NCI-H1048 (cell line): ENCODE measurements at regions not wholly inside any gene's neighbourhood (a gene's known extent, or its start where the extent isn't known, plus 50 kb on each side); places are given as distances from the start of the nearest gene placed in this dataset.
A peak's percentile ranks its signal among the peaks of the same experiment; 100 is the strongest.

ENCODE experiments used
- DNase-seq: peaks from one replicate; lab custom pipeline; 2025; lab: John Stamatoyannopoulos, UW

GRCh38 chr12:81957631-81958030 lies 198.5 kb upstream of the PPFIA2 start:
- DNase-seq = no peak

DNA sequence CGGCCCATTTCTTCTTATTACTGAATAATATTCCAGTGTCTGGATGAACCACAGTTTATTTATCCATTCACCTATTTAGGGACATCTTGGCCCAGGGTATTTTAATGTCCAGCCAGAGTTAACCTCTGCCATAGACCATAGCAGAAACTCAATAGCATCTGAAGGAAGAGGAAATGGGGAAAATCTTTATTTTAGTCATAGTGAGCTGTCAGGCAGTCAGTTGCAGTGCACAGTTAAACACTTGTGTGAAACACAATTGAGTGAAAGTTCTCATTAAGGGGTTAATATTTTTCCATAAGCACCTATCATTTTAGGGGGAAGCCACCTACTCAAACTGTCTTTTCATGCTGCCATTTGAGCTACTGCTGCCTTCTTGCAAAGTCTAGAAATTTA lies 197.3 kb upstream of the PPFIA2 start:
- DNase-seq = no peak

DNA sequence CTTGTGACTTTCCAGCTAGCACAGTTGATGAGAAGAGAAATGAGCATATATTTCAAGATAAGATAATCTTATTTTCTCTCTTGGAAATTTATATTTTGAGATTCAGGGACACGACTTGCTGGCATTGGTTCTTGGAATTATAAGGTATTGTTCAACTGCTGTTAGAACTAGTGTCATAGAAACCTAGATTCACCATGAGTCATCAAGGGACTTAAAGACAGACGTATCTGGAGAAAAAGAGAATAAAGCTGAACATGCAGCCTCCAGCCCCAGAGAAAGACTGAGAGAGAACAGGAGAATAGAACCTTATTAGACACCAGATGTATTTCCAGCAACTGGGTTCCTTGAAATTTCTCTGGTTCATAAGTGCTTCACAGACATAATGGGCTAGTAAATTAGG lies 194.4 kb upstream of the PPFIA2 start:
- DNase-seq = no peak

GRCh38 chr12:81950871-81951270 lies 191.7 kb upstream of the PPFIA2 start:
- DNase-seq = no peak

GRCh38 chr12:81949841-81950308 lies 190.7 kb upstream of the PPFIA2 start:
- no peak for DNase-seq

DNA sequence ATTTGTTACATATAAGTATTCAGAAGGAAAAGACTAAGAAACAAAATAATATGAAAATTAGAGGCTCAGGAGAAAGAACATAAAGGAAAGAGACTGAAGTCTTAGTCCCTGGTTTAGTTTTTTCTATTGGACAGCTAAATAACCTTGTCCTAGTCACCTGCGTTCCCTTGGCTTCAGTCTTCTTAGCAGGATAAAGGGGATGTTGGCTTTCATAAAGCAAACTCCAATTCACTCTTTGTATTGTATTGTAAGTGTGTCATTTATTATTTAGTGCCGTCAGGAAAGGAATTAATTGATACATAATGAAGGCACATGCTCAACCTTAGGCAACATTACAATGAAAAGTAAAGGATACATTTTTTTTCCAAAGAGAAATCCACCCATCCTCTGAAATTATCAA lies 190.3 kb upstream of the PPFIA2 start:
- no peak for DNase-seq

DNA sequence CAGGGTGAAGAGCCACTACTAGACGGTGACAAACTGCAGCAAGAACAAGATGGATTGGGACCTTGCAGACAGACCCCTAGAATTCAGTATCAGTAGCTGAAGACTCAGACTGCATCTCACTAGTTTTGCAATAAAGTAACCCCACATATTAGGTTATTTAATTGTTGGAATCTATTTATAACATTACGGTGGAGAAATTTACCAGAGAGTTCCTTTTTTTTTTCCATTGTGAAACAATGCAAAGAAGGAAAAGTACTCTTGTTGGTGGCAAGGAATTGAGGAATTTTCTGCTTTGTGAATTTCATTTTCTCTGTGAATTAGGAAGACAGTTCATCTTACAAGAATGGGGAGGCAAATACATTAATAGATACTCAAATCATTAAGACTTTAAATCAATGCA lies 185.7 kb upstream of the PPFIA2 start:
- DNase-seq = no peak

DNA sequence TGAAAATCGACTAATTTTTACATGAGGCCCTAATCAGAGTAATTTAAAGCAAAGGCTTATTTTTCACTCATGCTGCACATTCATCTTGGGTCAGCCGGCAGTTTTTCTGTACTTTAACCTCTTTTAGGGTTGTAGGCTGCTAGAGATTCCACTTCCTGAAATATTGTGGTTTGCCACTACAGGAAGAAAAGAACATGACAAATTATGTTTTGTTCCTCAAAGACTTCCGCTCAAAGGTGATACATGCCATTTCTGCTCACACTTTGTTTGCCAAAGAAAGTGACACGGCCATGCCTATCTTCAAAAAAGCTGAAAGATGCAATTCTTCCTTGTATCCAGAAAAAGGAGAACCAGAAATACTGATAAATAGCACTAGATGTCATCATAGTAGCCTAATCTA lies 183.4 kb upstream of the PPFIA2 start:
- DNase-seq = no peak

- DNase-seq = no peak
Measured at GRCh38 chr12:81930037-81930436, 170.9 kb upstream of the PPFIA2 start.

GRCh38 chr12:81896771-81897170 lies 137.6 kb upstream of the PPFIA2 start:
- DNase-seq = no peak

DNA sequence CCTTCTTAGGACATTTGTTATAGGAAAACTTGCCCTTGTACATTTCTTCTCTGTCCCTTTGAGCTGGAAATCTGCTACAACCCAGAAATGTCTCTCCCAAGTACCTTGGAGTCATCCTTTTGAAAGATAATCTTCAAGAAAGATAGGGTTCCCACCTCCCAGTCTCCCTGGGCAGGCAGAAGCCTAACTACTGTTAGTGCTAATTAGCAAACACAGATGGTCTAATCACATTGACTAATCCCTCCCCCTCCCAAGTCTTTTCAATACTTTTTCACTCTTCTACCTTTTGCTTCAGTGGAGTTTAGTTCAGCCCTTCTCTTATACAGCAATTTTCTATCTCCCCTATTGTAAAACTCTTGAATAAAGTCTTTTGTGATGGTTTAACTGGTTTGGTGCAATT lies 129.8 kb upstream of the PPFIA2 start:
- no peak for DNase-seq

GRCh38 chr12:81888106-81888740 lies 129.1 kb upstream of the PPFIA2 start:
- no peak for DNase-seq

DNA sequence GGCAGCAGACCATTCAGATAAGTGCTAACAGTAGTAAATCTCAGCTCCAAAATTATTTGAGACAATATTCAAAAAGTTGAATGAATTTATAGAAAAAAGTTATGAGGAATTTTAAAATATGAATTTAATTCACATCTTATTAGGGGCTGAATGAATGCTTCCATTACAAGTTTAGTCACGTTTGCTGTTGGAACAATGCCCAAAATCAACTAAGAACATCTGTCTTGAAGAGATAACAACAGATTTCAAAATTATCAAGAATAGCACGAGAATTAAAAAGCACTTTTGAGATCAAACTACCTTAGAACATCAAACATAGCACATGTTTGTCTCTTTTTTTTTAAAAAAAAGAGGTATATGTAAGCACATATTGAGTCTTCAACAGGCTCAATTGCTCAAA lies 115.4 kb upstream of the PPFIA2 start:
- DNase-seq = no peak

DNA sequence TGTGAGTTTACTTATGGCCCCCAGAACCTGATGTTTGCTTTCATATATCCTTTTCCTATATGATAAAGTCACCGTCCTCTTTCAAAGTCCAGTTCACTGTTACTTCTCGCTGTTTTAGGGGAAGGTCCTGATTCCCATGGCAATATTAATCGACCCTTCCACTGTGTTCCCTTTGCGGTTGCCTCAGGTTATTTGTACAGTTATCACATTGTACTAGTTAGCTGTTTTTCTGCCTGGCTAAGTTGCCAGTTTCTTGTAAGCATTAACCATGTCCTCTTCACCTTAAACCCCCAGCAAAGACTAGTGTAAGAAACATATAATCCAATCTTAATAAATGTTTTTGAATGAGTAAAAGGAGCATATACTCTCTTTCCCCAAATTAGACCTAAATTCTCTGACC lies 115.0 kb upstream of the PPFIA2 start:
- DNase-seq = no peak

GRCh38 chr12:81872400-81872799 lies 113.2 kb upstream of the PPFIA2 start:
- DNase-seq = no peak

DNA sequence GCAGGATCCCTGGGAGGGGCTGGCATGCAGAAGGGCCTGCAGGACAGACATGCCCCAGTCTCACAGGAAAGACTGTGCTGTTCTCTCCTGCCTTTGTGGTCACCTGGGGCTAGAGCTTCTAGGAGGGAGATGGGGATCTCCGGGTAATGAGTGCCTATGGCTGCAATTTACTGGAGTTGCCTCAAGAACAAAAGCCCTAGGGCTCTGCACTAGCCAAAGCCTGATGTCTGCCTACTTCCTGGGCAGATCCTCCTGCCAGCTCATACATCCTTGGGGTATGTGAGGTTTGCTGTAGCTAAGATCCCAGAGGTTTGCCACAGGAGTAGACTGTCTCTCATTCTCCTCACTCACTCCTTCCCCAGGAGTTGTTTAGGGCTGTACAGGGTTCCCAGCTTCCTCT lies 106.9 kb upstream of the PPFIA2 start:
- DNase-seq = no peak

- no peak for DNase-seq
Measured at GRCh38 chr12:81863406-81863805, 104.3 kb upstream of the PPFIA2 start.

DNA sequence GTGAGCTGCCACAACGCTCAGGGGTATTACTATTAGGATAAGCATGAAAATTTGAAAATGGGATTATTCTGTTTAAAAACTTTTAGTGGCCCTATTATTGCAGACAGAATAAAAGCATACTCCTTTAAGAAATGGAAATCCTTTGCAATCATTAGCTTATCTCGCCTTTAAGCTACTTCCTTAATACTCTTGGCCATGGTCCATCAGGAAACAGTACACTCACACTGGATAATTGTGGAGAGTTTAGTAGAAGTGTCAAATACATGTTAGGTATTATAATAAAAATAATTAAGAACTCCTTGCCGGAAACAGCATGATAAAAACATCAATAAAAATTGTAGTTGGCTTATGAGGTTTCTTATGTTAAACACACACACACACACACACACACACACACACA lies 100.4 kb upstream of the PPFIA2 start:
- DNase-seq = peak; percentile 9

GRCh38 chr12:81843599-81843998 lies 84.4 kb upstream of the PPFIA2 start:
- DNase-seq = no peak

DNA sequence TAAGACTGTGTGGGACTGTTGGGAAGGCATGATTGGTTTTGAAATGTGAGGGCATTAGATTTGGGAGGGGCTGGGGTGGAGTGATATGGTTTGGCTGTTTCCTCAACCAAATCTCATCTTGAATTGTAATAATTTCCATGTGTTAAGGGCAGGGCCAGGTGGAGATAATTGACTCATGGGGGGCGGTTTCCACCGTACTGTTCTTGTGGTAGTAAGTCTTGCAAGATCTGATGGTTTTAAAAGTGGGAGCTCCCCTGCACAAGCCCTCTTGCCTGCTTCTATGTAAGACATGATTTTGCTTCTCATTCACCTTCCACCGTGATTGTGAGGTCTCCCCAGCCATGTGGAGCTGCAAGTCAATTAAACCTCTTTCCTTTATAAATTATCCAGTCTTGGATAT lies 76.6 kb upstream of the PPFIA2 start:
- no peak for DNase-seq

DNA sequence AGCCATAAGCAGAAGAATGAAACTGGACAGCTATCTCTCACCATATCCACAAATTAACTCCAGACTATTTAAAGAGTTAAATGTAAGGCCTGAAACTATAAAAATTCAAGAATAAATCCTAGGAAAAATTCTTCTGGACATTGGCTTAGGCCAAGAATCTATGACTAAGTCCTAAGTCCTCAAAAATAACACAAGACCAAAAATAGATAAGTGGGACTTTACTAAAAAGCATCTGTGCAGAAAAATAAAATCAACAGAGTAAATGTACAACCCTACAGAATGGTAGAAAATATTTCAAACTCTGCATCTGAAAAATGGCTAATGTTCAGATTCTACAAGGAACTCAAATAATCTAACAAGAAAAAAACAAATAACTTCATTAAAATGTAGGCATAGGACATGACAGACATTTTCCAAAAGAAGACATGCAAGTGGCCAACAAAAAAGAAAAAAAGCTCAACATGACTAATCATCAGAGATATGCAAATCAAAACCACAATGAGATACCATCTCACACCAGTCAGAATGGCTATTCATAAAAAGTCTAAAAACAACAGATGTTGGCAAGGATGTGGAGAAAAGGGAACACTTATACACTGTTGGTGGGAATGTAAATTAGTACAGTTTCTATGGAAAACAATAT lies 61.0 kb upstream of the PPFIA2 start:
- DNase-seq = no peak

GRCh38 chr12:81815611-81816010 lies 56.5 kb upstream of the PPFIA2 start:
- no peak for DNase-seq

- no peak for DNase-seq
Measured at GRCh38 chr12:81811778-81812125, 52.6 kb upstream of the PPFIA2 start.

GRCh38 chr12:81811061-81811777 lies 52.1 kb upstream of the PPFIA2 start:
- no peak for DNase-seq
